ENCODE measurements at regions not wholly inside any gene's neighbourhood (a gene's known extent, or its start where the extent isn't known, plus 50 kb on each side); places are given as distances from the start of the nearest gene placed in this dataset.
"Not testable (repeated sequence)": the region's sequence is repeated elsewhere in the genome, so short reads cannot be mapped to it uniquely, and the experiment has no call there.

- DNase-seq (ENCODE audit: low read depth in 2 of 2): no peak
These were observed 75.0 kb upstream of the PPP1R26 start for GRCh38 chr9:135404451-135405144.

- DNase-seq (ENCODE audit: low read depth in 2 of 2): not testable (repeated sequence)
These were observed 74.5 kb upstream of the PPP1R26 start for GRCh38 chr9:135405145-135405464.

- no peak for DNase-seq (ENCODE audit: low read depth in 2 of 2)
These were observed 70.9 kb upstream of the PPP1R26 start for GRCh38 chr9:135408476-135409254.

GRCh38 chr9:135409286-135410200, 70.0 kb upstream of the PPP1R26 start:
- DNase-seq (ENCODE audit: low read depth in 2 of 2): no peak

GRCh38 chr9:135410421-135410820, 69.2 kb upstream of the PPP1R26 start:
- no peak for DNase-seq (ENCODE audit: low read depth in 2 of 2)

GRCh38 chr9:135410831-135411473, 68.6 kb upstream of the PPP1R26 start:
- DNase-seq (ENCODE audit: low read depth in 2 of 2): no peak

- not testable (repeated sequence) for DNase-seq (ENCODE audit: low read depth in 2 of 2)
These were observed 68.0 kb upstream of the PPP1R26 start for GRCh38 chr9:135411605-135412004.

- DNase-seq (ENCODE audit: low read depth in 2 of 2): peak in 1 of 2 donors; percentile 9
These were observed 67.1 kb upstream of the PPP1R26 start for GRCh38 chr9:135412315-135413085.

GRCh38 chr9:135413086-135413375, 66.6 kb upstream of the PPP1R26 start:
- no peak for DNase-seq (ENCODE audit: low read depth in 2 of 2)

GRCh38 chr9:135413461-135413860, 66.1 kb upstream of the PPP1R26 start:
- DNase-seq (ENCODE audit: low read depth in 2 of 2): no peak

GRCh38 chr9:135414293-135414692, 65.3 kb upstream of the PPP1R26 start:
- no peak for DNase-seq (ENCODE audit: low read depth in 2 of 2)

- no peak for DNase-seq (ENCODE audit: low read depth in 2 of 2)
These were observed 64.0 kb upstream of the PPP1R26 start for GRCh38 chr9:135415586-135415985.

- no peak for DNase-seq (ENCODE audit: low read depth in 2 of 2)
These were observed 62.8 kb upstream of the PPP1R26 start for GRCh38 chr9:135416664-135417290.

GRCh38 chr9:135418161-135418560, 61.4 kb upstream of the PPP1R26 start:
- no peak for DNase-seq (ENCODE audit: low read depth in 2 of 2)

- no peak for DNase-seq (ENCODE audit: low read depth in 2 of 2)
These were observed 60.5 kb upstream of the PPP1R26 start for GRCh38 chr9:135419106-135419505.

- DNase-seq (ENCODE audit: low read depth in 2 of 2): no peak
These were observed 57.1 kb upstream of the PPP1R26 start for GRCh38 chr9:135422341-135422944.

GRCh38 chr9:135423725-135424124, 55.9 kb upstream of the PPP1R26 start:
- no peak for DNase-seq (ENCODE audit: low read depth in 2 of 2)
